ENCODE measurements at regions not wholly inside any gene's neighbourhood (a gene's known extent, or its start where the extent isn't known, plus 50 kb on each side); places are given as distances from the start of the nearest gene placed in this dataset.

GRCh38 chr5:18792145-18792544, 1157.9 kb downstream of the TAF11L14 start:
- no peak for ATAC-seq
- TF ChIP-seq TCF4 (CRISPR knock-in tag; IDR thresholded peaks at IDR 0.05; ENCODE audit: borderline replicate concordance) (no peak), ZNF565 (CRISPR knock-in tag; conservative IDR thresholded peaks at IDR 0.05; ENCODE audit: low read depth) (no peak), TOX (CRISPR knock-in tag; IDR thresholded peaks at IDR 0.05; ENCODE audit: borderline replicate concordance) (no peak), ISL1 (CRISPR knock-in tag; IDR thresholded peaks at IDR 0.05) (no peak)

- TF ChIP-seq ISL1 (CRISPR knock-in tag; IDR thresholded peaks at IDR 0.05) = no peak
- TF ChIP-seq OSR1 (CRISPR knock-in tag; IDR thresholded peaks at IDR 0.05) = no peak
- no peak for TF ChIP-seq SNAI2 (CRISPR knock-in tag; IDR thresholded peaks at IDR 0.05)
- no peak for TF ChIP-seq ZNF8 (CRISPR knock-in tag; IDR thresholded peaks at IDR 0.05)
- TF ChIP-seq ZFP30 (CRISPR knock-in tag; IDR thresholded peaks at IDR 0.05) = no peak
- no peak for TF ChIP-seq BACH2 (CRISPR knock-in tag; IDR thresholded peaks at IDR 0.05; ENCODE audit: borderline replicate concordance)
- TF ChIP-seq ZC3H10 (CRISPR knock-in tag; IDR thresholded peaks at IDR 0.05) = no peak
- no peak for TF ChIP-seq CREB5 (CRISPR knock-in tag; IDR thresholded peaks at IDR 0.05; ENCODE audit: low read depth)
- TF ChIP-seq TOX (CRISPR knock-in tag; IDR thresholded peaks at IDR 0.05; ENCODE audit: borderline replicate concordance) = no peak
- TF ChIP-seq, protein P1, sequence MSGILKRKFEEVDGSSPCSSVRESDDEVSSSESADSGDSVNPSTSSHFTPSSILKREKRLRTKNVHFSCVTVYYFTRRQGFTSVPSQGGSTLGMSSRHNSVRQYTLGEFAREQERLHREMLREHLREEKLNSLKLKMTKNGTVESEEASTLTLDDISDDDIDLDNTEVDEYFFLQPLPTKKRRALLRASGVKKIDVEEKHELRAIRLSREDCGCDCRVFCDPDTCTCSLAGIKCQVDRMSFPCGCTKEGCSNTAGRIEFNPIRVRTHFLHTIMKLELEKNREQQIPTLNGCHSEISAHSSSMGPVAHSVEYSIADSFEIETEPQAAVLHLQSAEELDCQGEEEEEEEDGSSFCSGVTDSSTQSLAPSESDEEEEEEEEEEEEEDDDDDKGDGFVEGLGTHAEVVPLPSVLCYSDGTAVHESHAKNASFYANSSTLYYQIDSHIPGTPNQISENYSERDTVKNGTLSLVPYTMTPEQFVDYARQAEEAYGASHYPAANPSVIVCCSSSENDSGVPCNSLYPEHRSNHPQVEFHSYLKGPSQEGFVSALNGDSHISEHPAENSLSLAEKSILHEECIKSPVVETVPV (CRISPR knock-in tag; IDR thresholded peaks at IDR 0.05) = no peak
- no peak for ATAC-seq
These were observed 1163.0 kb downstream of the TAF11L14 start for GRCh38 chr5:18797222-18797621.

GRCh38 chr5:18798058-18798457, 1163.8 kb downstream of the TAF11L14 start:
- no peak for ATAC-seq
- TF ChIP-seq ARNTL (CRISPR knock-in tag; IDR thresholded peaks at IDR 0.05; ENCODE audit: borderline replicate concordance, low read depth) (no peak), GLIS3 (CRISPR knock-in tag; IDR thresholded peaks at IDR 0.05) (no peak), ZNF565 (CRISPR knock-in tag; conservative IDR thresholded peaks at IDR 0.05; ENCODE audit: low read depth) (no peak), TOX (CRISPR knock-in tag; IDR thresholded peaks at IDR 0.05; ENCODE audit: borderline replicate concordance) (no peak), PPARA (CRISPR knock-in tag; IDR thresholded peaks at IDR 0.05; ENCODE audit: borderline replicate concordance) (no peak), CSDC2 (CRISPR knock-in tag; IDR thresholded peaks at IDR 0.05) (no peak), RARB (CRISPR knock-in tag; IDR thresholded peaks at IDR 0.05) (no peak), BACH2 (CRISPR knock-in tag; IDR thresholded peaks at IDR 0.05; ENCODE audit: borderline replicate concordance) (no peak), CREB5 (CRISPR knock-in tag; IDR thresholded peaks at IDR 0.05; ENCODE audit: low read depth) (no peak)

DNA sequence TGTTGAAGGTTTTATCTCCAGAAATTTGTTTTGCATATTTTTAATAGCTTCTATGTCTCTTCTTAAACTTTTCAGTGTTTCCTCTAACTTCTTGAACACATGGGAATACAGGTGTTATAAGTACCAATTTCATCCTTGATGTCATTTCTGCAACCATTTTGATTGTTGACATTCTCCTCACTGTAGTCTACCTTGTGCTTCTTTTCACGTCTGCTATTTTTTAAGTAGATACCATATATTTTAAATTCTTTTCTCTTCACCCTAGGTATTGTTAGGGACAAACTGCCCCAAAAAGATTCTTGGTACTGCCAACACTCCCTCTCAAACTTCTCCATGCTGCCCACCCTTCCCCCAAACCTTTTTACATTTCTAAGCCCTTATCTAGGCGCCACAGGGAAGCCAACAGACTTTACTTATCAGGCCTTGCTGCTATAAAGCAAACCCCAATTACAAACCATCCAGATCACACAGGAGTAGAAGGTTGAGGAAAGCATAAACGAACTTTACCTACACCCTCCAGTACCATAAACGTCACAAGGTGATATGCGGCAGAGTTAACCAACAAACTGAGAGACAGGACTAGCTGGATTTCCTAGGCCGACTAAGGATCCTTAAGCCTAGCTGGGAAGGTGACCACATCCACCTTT, 1165.3 kb downstream of the TAF11L14 start:
- ATAC-seq = no peak
- TF ChIP-seq PATZ1 (CRISPR knock-in tag; IDR thresholded peaks at IDR 0.05; ENCODE audit: borderline replicate concordance) = no peak
- TF ChIP-seq, protein P2, sequence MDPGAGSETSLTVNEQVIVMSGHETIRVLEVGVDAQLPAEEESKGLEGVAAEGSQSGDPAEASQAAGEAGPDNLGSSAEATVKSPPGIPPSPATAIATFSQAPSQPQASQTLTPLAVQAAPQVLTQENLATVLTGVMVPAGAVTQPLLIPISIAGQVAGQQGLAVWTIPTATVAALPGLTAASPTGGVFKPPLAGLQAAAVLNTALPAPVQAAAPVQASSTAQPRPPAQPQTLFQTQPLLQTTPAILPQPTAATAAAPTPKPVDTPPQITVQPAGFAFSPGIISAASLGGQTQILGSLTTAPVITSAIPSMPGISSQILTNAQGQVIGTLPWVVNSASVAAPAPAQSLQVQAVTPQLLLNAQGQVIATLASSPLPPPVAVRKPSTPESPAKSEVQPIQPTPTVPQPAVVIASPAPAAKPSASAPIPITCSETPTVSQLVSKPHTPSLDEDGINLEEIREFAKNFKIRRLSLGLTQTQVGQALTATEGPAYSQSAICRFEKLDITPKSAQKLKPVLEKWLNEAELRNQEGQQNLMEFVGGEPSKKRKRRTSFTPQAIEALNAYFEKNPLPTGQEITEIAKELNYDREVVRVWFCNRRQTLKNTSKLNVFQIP (CRISPR knock-in tag; IDR thresholded peaks at IDR 0.05; ENCODE audit: borderline replicate concordance, low read depth) = no peak
- TF ChIP-seq, protein P1 (CRISPR knock-in tag; IDR thresholded peaks at IDR 0.05) = no peak
- no peak for TF ChIP-seq CSDC2 (CRISPR knock-in tag; IDR thresholded peaks at IDR 0.05)
- TF ChIP-seq ZNF70 (CRISPR knock-in tag; IDR thresholded peaks at IDR 0.05) = no peak
- TF ChIP-seq BACH2 (CRISPR knock-in tag; IDR thresholded peaks at IDR 0.05; ENCODE audit: borderline replicate concordance) = no peak
- no peak for TF ChIP-seq CREB5 (CRISPR knock-in tag; IDR thresholded peaks at IDR 0.05; ENCODE audit: low read depth)
